HEK293T (cell line): ENCODE measurements at regions not wholly inside any gene's neighbourhood (a gene's known extent, or its start where the extent isn't known, plus 50 kb on each side); places are given as distances from the start of the nearest gene placed in this dataset.

Source experiments
- ARNT ChIP-seq: fragments of 450-650 bp; IDR thresholded peaks from 2 replicates; pipeline ENCODE4 v1.6.1; 2017; ENCODE audit warnings: mild to moderate bottlenecking
- ELF4 ChIP-seq: fragments of 450-650 bp; IDR thresholded peaks from 2 replicates; pipeline ENCODE4 v1.6.1; 2017; ENCODE audit warnings: antibody characterized with exemption
- FOXK2 ChIP-seq: fragments of 450-650 bp; IDR thresholded peaks from 2 replicates; pipeline ENCODE4 v1.6.1; 2016; ENCODE audit warnings: mild to moderate bottlenecking
- FOXM1 ChIP-seq: fragments of 450-650 bp; IDR thresholded peaks from 2 replicates; pipeline ENCODE4 v1.6.1; 2017; ENCODE audit warnings: mild to moderate bottlenecking, borderline replicate concordance
- HDGF ChIP-seq: fragments of 450-650 bp; IDR thresholded peaks from 2 replicates; pipeline ENCODE4 v1.6.1; 2017; ENCODE audit warnings: antibody characterized with exemption, borderline replicate concordance
- NFRKB ChIP-seq: fragments of 450-650 bp; IDR thresholded peaks from 2 replicates; pipeline ENCODE4 v1.6.1; 2016; ENCODE audit warnings: mild to moderate bottlenecking, moderate library complexity
- SP1 ChIP-seq: fragments of 450-650 bp; IDR thresholded peaks from 2 replicates; pipeline ENCODE4 v1.6.1; 2017
- SUZ12 ChIP-seq: fragments of 450-650 bp; IDR thresholded peaks from 2 replicates; pipeline ENCODE4 v1.6.1; 2016; ENCODE audit warnings: mild to moderate bottlenecking
- TARDBP ChIP-seq: fragments of 450-650 bp; IDR thresholded peaks from 2 replicates; pipeline ENCODE4 v1.6.1; 2016
- ZNF384 ChIP-seq: fragments of 450-650 bp; IDR thresholded peaks from 2 replicates; pipeline ENCODE4 v1.6.1; 2016

GRCh38 chr12:41998436-41998835, 146.2 kb downstream of the GXYLT1 start:
- no peak for TF ChIP-seq FOXM1
- no peak for TF ChIP-seq NFRKB
- TF ChIP-seq ZNF384, result no peak
- TF ChIP-seq SP1, result no peak
- TF ChIP-seq FOXK2, result no peak
- TF ChIP-seq HDGF, result no peak
- no peak for TF ChIP-seq TARDBP
- TF ChIP-seq SUZ12, result no peak
- TF ChIP-seq ELF4, result no peak
- TF ChIP-seq ARNT, result no peak
